Brain microvascular endothelial cell (primary cell): ENCODE measurements at regions not wholly inside any gene's neighbourhood (a gene's known extent, or its start where the extent isn't known, plus 50 kb on each side); places are given as distances from the start of the nearest gene placed in this dataset.

ENCODE experiments used
- DNase-seq: peaks from one replicate; pipeline ENCODE4 v3.0.0-alpha.2; 2020
- H3K27ac ChIP-seq: fragments of 250-450 bp; sonication (Bioruptor Pico); 2 replicates; pipeline ENCODE4 v1.5.1; 2020; ENCODE audit warnings: mild to moderate bottlenecking, moderate library complexity
- H3K27me3 ChIP-seq: fragments of 250-450 bp; sonication (Bioruptor Pico); replicated peaks from 2 replicates; pipeline ENCODE4 v1.5.1; 2020; ENCODE audit warnings: mild to moderate bottlenecking
- H3K36me3 ChIP-seq: fragments of 250-450 bp; sonication (Bioruptor Pico); replicated peaks from 2 replicates; pipeline ENCODE4 v1.5.1; 2020; ENCODE audit warnings: mild to moderate bottlenecking
- H3K4me3 ChIP-seq: 2 replicates; pipeline ENCODE4 v1.5.1; 2011; ENCODE audit warnings: low read depth, mild to moderate bottlenecking, control low read depth, low read length, moderate library complexity
- in situ Hi-C: cut with HindIII; loops from 2 replicates; pipeline ENCODE4 v1.10.0; 2017; ENCODE audit warnings: low sequenced_read_pairs, low pct_ligation_motif_present
- TF ChIP-seq, protein P1 (sequence below): IDR thresholded peaks from 2 replicates; pipeline ENCODE4 v1.5.1; 2011; ENCODE audit warnings: low read depth, mild to moderate bottlenecking, moderate library complexity, low read length, control low read depth, inconsistent platforms; ENCODE audit errors: missing control alignments

DNA sequence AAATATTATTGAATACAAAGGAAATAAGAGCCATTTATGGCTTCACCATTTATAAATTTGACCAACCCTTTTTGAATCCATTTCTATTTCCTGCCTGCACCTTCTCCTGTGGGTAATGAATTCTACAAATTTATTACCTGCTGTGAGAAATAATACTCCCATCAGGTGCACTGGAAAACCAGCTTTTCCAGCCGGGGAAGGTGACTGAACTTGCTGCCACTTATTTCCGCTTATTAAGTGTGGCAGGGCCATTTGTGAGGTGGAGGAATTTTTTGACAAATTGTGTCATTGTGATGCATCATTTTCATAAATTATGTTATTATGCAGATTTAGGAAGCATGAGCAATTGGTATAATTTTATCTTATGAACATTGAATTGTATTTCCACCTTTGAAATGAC is 151.1 kb downstream of the SQOR start:
- Histone ChIP-seq H3K27me3 (no peaks in the 10 kb centered on the region), H3K27ac (no peak overlapping the region), H3K36me3 (no peaks in the 10 kb centered on the region), H3K4me3 (no peak overlapping the region)
- in situ Hi-C loops: no loop called here
- TF ChIP-seq, protein P1, sequence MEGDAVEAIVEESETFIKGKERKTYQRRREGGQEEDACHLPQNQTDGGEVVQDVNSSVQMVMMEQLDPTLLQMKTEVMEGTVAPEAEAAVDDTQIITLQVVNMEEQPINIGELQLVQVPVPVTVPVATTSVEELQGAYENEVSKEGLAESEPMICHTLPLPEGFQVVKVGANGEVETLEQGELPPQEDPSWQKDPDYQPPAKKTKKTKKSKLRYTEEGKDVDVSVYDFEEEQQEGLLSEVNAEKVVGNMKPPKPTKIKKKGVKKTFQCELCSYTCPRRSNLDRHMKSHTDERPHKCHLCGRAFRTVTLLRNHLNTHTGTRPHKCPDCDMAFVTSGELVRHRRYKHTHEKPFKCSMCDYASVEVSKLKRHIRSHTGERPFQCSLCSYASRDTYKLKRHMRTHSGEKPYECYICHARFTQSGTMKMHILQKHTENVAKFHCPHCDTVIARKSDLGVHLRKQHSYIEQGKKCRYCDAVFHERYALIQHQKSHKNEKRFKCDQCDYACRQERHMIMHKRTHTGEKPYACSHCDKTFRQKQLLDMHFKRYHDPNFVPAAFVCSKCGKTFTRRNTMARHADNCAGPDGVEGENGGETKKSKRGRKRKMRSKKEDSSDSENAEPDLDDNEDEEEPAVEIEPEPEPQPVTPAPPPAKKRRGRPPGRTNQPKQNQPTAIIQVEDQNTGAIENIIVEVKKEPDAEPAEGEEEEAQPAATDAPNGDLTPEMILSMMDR: no peak
- DNase-seq: no peak

DNA sequence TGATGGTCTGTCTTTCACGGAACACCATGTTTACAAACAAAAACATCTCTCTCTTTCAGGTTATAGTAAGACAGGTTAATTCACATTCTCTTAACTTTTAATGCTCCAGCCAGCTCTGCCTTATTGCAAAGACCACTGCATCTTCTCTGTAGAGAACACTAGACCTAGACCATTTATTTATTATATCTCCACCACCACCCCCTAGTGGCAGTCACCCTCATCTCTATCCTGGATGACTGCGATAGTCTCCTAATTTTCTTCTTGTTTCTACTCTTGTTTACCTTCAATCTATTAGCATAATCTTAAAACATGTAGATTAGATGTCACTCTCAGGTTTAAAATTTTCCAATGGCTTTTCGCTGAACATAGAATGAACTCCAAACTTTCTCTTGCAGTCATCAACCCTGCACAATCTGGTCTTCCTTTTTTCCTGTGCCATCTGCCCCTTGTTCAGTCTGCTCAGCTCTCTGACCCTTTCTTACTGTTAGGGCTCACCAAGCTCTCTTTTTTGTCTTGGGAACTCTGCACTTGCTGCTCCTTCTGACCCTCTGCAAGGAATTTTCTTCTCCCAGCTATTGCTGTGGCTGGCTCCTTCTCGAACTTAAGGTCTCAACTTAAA is 155.6 kb downstream of the SQOR start:
- TF ChIP-seq, protein P1: peak; percentile 53
- in situ Hi-C loops: no loop called here
- no peak overlapping the region for H3K27ac ChIP-seq
- no peaks in the 10 kb centered on the region for H3K36me3 ChIP-seq
- DNase-seq: peak; percentile 28
- no peaks in the 10 kb centered on the region for H3K27me3 ChIP-seq
- H3K4me3 ChIP-seq: no peak overlapping the region

DNA sequence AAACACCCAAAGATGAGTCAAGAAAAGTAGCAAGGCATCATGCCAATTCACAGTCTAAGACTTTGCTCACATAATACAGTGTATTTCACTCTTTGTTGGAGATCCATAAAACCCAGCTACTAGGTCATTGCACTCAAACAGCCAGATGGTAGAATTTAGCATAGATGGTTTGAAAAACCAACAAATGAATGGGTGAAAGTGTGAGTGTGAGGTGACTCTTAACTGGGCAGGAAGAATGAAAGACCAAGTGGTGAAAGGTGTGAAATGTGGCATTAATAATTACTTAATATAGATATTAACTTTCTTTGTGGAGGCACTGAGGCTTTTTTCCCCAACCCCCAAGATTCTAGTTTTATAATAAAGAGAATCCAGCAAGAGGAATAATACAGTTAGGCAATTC is 159.5 kb downstream of the SQOR start:
- Histone ChIP-seq H3K4me3 (no peak overlapping the region), H3K27me3 (no peaks in the 10 kb centered on the region), H3K36me3 (no peaks in the 10 kb centered on the region), H3K27ac (no peak overlapping the region)
- in situ Hi-C loops: no loop called here
- DNase-seq: no peak
- TF ChIP-seq, protein P1: no peak

DNA sequence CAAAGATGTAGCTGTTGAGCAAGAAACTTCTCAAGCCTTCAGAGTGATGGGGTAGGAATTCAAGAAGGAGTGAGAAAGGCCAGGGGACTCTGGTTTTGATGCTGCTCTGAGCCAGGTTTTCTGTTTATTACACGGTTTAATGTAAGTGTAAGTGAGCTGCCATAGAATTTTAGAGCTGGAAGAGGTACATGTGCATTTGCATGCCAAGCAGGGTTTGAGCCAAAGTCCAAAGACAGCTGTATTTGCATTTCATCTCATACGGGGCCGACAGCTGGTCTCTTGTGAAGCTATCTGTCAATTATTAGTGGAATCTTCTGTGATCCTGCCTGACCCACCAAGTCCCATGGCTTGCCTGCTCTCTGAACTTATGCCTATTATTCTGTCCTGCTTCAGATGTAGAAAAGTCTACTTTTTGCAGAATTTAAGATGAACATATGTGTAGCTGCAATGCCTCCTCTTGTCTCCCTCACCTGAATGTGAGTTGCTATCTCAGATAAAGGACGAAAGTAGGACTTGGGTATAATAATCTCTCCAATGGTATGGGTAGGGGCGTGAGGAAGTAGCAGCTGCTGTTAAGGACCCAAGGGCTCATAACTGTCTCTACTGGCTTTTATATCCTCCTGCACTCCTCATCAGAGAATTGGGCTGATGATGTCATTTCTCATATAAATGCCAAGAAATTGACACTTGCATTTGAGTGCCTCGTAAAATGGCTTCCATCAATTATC is 160.0 kb downstream of the SQOR start:
- no peak for DNase-seq
- Histone ChIP-seq H3K4me3 (no peak overlapping the region), H3K27me3 (no peaks in the 10 kb centered on the region), H3K27ac (no peak overlapping the region), H3K36me3 (no peaks in the 10 kb centered on the region)
- TF ChIP-seq, protein P1: no peak
- in situ Hi-C loops: no loop called here

DNA sequence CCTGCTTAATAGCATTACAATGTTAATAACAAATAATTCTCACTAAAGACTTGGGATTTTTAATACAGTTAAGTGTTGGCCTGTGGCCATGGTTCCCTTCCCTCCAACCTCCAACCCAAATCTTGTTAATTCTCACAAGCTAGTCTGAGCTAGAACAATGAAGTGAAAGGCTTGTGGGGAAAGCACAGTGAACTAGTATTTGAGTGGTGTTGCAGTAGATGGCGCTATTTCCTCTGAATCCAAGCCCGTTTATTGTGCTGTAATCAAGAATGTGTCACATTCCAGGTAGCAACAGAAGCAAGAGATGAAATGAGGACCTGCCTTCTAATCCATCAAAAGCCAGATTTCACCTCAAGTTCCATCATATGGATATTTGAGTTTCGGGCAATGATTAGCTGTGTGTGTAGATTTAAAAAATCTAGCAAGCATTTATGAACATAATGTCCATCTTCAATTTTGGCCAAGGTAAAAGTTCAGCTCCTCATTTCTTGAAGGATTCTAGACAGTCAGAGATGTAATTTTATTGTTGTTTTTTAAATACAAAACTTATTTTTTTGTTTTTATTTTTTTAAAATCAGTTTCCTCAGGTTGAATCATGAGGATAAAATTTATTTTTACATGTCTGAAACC is 160.7 kb downstream of the SQOR start:
- H3K27ac ChIP-seq: no peak overlapping the region
- H3K27me3 ChIP-seq: no peaks in the 10 kb centered on the region
- no peaks in the 10 kb centered on the region for H3K36me3 ChIP-seq
- TF ChIP-seq, protein P1: peak; percentile 42
- DNase-seq: peak; percentile 24
- in situ Hi-C loops: no loop called here
- H3K4me3 ChIP-seq: no peak overlapping the region
